ENCODE measurements at regions not wholly inside any gene's neighbourhood (a gene's known extent, or its start where the extent isn't known, plus 50 kb on each side); places are given as distances from the start of the nearest gene placed in this dataset.
"Not testable (repeated sequence)": the region's sequence is repeated elsewhere in the genome, so short reads cannot be mapped to it uniquely, and the experiment has no call there.

GRCh38 chr4:164224871-164225270 lies 529.1 kb upstream of the SMIM31 start:
- no peak for DNase-seq

DNA sequence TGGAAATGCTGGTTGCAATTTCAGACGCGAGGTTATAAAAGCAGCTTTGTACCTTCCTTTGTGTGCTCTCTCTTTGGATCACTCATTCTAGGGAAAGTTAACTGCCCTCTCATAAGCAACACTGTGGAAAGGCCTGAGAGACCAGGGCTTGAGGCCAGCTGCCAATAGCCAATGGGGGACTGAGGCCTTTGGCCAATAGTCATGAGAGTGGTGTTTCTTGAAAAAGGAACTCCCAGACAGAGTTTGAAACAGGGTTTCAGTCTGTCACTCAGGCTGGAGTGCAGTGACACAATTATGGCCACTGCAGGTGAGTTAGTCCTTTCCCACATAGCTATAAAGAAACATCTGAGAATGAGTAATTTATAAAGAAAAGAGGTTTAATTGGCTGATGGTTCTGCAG lies 524.7 kb upstream of the SMIM31 start:
- no peak for DNase-seq

DNA sequence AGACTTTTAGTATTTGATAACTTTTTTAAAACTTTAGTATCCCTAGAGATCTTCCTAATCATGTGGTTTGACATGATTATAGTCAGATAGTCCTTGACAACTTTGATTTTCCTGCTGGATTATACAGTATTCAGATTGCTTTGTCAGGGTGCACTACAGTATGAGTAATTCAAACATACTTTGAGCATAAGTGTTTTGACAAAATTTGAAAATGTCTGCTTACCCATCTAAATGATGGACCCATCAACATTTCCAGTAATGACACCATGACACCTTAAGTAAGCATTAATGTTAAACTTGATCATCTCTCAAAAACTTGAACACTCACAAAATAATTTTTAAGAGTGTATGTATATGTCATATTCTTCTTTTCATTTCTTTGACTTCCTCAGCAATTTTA lies 514.5 kb upstream of the SMIM31 start:
- no peak for DNase-seq

- no peak for DNase-seq
Measured at GRCh38 chr4:164239976-164240375, 514.0 kb upstream of the SMIM31 start.

DNA sequence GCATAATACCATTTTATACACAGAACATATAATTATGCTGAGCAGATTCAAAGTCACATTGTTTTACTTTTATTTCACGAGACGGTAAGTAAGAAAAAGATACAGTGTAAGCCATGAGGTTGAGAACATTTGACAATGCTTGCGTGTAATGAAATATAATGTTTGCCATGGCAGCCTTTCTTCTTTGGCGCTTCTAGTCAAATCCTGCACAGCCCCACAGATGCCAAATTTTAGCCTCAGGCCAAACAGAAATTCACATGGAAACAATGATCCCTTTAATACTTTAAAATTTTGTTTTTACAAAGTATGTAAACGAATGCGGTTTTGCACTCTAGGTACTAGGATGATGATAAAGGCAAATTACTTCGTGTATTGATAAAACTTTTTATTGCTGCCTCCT lies 502.7 kb upstream of the SMIM31 start:
- no peak for DNase-seq

- DNase-seq = no peak
Measured at GRCh38 chr4:164252286-164252685, 501.6 kb upstream of the SMIM31 start.

GRCh38 chr4:164261831-164262230 lies 492.1 kb upstream of the SMIM31 start:
- DNase-seq = no peak

GRCh38 chr4:164262508-164262907 lies 491.4 kb upstream of the SMIM31 start:
- DNase-seq = not testable (repeated sequence)

- DNase-seq = not testable (repeated sequence)
Measured at GRCh38 chr4:164277414-164277813, 476.5 kb upstream of the SMIM31 start.

DNA sequence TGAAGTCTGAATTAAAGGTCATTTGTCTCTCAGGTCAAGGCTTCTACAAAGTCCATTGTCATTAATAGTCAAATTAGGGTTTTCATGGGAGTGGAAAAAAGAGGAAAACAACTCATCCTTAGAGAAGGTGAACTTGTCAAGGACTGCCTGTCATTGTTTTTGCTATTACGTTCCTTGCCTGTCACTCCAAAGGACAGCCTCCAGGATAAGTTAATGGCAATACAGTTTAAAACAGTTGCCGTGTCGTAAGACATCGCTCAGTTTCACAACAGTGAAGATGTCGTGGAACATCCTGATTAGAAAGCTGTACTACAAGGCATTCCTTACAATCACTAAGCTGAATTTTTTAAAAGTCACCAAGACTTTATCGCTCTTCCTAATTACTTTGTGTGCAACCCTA lies 466.8 kb upstream of the SMIM31 start:
- DNase-seq = no peak

DNA sequence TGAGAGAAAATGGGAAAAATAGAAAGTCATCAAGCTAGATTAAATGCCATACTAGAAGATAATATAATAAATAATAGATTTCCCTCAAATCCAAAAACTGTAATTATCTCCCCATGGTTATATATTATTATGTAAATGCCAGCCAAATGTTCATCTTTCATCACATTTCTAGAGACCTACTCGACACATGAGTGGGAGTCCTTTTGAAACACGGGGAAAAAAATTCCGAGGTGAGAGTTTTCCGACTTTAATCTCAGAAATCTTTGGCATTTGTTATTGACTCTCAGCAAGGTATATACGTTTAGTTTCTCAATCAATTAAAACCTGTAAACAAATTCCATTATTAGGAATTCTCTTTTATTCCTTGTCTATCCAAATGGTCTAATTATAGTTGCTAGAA lies 465.4 kb upstream of the SMIM31 start:
- DNase-seq = no peak

DNA sequence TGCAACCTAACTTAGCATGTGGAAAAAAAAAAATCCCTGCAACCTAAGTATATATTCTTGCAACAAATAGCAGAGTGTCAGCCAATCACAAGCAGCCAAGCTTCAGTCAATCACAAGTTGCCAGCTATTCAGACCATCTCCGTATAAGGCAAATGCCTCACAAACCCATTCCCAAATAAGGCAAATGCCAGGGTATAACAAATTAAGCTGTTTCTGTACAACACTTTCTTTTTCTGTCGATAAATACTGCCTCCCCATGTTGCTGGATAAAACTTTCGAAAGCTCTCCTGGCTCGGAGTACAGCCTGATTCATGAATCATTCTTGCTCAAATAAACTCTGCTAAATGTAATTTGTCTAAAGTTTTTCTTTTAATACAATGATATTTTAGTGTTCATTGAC lies 460.7 kb upstream of the SMIM31 start:
- no peak for DNase-seq

GRCh38 chr4:164293743-164294142 lies 460.2 kb upstream of the SMIM31 start:
- no peak for DNase-seq

DNA sequence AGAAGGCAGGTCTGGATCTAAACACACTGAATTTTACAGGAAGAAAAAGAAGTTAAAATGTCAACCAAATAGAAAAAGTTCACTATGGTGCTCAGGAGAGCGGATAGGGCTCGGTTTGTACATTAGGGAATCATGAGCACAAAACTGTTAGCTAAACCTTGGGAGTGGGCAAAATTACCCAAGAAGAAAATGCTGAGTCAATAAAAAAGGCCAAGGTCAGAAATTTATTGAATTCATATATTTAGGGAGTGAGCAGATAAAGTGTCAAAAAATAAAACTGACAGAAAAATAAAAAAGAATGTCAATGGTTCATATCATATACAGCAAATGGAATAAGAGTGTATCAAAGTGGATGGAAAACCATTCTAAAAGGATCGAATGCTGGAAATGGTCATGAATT lies 452.5 kb upstream of the SMIM31 start:
- no peak for DNase-seq

GRCh38 chr4:164304101-164304639 lies 449.8 kb upstream of the SMIM31 start:
- DNase-seq = no peak

DNA sequence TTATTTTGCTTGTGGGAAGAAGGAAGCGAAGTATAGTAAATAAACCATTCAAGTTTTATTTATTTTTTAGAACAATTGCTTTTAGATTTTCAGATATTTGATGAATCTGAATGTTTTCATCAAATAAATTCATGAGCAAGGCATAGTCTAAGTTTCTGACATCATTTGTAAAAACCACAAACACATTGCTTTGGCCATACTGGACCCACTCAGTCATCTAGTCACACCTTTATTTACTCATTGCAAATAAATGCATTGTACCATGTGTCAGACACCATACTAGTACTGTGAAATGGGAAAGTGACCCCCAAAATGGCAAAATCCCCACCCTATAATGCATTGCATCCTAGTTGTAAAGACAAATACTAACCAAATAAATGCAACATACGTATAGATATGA lies 449.1 kb upstream of the SMIM31 start:
- DNase-seq = no peak

DNA sequence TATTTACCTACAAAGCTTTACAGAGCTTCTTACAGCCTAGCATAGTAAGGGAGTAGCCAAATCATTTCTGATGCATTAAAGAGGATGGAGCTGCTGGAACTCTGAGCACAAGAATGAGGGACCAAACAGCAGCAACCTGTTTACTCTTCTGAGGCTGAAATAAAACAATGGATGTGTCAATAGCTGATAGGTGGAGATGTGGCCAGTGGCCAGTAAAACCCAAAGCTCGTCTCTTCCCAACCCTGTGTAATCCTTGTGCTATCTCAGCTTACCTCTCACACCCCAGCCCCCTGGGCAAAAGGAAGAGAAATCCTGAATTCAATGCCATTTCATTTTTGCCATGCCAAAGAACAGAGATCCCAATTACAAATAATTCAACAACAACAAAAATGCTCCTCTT lies 446.7 kb upstream of the SMIM31 start:
- DNase-seq = no peak

DNA sequence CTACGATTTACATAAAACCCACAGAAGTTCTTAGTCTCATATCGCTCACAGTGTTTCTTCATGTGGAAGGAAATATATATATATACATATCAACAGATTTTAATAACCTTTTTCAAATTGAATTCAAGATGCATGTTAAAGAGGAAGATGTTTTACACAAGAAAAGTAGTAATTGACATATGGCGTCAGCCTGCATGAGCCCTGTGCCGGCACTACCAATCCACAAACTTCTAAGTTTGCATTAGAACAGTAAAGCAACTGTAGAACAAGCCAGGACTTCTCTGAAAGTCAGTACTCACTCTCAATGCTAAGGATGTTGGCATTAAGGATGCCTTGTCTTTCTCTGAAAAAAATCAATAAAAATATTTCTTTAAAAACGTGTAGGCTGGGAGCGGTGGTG lies 441.3 kb upstream of the SMIM31 start:
- no peak for DNase-seq

GRCh38 chr4:164313853-164314252 lies 440.1 kb upstream of the SMIM31 start:
- DNase-seq = no peak

DNA sequence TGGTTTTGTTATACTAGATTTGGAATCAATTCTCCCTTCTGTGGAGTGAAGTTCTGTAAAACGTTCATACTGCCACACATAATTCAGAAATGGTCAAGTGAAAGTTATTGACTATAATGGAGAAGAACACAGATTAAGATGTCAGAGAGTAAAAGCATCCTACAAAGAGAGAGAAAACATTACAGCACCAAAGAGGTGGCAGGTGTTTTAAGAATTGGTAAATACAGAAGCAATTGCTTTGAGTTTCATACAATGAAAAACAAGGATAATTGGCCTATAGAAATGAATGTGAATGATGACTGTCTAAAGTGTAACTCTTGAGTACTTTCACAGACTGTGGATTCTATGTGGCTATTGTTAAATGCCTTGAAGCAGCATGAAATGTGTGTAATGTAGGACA lies 435.6 kb upstream of the SMIM31 start:
- no peak for DNase-seq

DNA sequence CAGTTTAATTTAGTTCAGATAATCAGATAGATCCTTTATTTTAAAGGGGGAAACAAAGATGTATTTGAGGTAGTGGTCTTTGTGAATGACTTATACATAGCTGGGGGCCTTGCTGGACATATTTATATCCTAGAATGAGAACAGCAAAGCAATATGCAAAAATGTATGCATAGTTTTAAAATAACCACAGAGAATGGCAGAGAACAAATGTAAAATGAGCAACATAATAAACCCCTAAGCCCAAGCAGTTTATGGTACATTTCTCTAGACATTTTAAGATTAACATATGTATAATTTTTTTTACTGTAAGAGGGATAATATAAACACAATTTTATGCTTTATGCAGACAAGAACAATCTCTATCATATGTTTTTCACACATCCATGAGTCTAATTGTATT lies 434.2 kb upstream of the SMIM31 start:
- DNase-seq = no peak

GRCh38 chr4:164320847-164321246 lies 433.1 kb upstream of the SMIM31 start:
- DNase-seq = no peak

GRCh38 chr4:164326056-164326455 lies 427.9 kb upstream of the SMIM31 start:
- no peak for DNase-seq

GRCh38 chr4:164337219-164337944 lies 416.5 kb upstream of the SMIM31 start:
- no peak for DNase-seq

- no peak for DNase-seq
Measured at GRCh38 chr4:164343472-164343976, 410.4 kb upstream of the SMIM31 start.
